ENCODE measurements at regions not wholly inside any gene's neighbourhood (a gene's known extent, or its start where the extent isn't known, plus 50 kb on each side); places are given as distances from the start of the nearest gene placed in this dataset.

- DNase-seq: no peak
These were observed 149.2 kb upstream of the BTG1 start for GRCh38 chr12:92294676-92295440.

- no peak for DNase-seq
These were observed 146.4 kb upstream of the BTG1 start for GRCh38 chr12:92292016-92292415.

GRCh38 chr12:92290886-92291285 is 145.2 kb upstream of the BTG1 start:
- no peak for DNase-seq

GRCh38 chr12:92290350-92290695 is 144.7 kb upstream of the BTG1 start:
- DNase-seq: no peak

GRCh38 chr12:92289629-92290349 is 144.1 kb upstream of the BTG1 start:
- DNase-seq: no peak

- DNase-seq: no peak
These were observed 142.9 kb upstream of the BTG1 start for GRCh38 chr12:92288561-92288960.

- DNase-seq: no peak
These were observed 132.8 kb upstream of the BTG1 start for GRCh38 chr12:92278378-92278828.

GRCh38 chr12:92277795-92278194 is 132.1 kb upstream of the BTG1 start:
- no peak for DNase-seq

- no peak for DNase-seq
These were observed 130.6 kb upstream of the BTG1 start for GRCh38 chr12:92276276-92276675.

GRCh38 chr12:92275443-92276154 is 130.0 kb upstream of the BTG1 start:
- no peak for DNase-seq

GRCh38 chr12:92273076-92273475 is 127.4 kb upstream of the BTG1 start:
- DNase-seq: no peak

- no peak for DNase-seq
These were observed 126.7 kb upstream of the BTG1 start for GRCh38 chr12:92272061-92272964.

- DNase-seq: no peak
These were observed 125.7 kb upstream of the BTG1 start for GRCh38 chr12:92271341-92271740.

- DNase-seq: no peak
These were observed 124.9 kb upstream of the BTG1 start for GRCh38 chr12:92270521-92270920.

GRCh38 chr12:92268946-92269345 is 123.3 kb upstream of the BTG1 start:
- no peak for DNase-seq

- no peak for DNase-seq
These were observed 116.0 kb upstream of the BTG1 start for GRCh38 chr12:92261692-92262091.

GRCh38 chr12:92261071-92261470 is 115.4 kb upstream of the BTG1 start:
- no peak for DNase-seq

GRCh38 chr12:92259696-92260251 is 114.1 kb upstream of the BTG1 start:
- DNase-seq: no peak

- no peak for DNase-seq
These were observed 113.6 kb upstream of the BTG1 start for GRCh38 chr12:92259291-92259690.

- no peak for DNase-seq
These were observed 111.6 kb upstream of the BTG1 start for GRCh38 chr12:92257261-92257660.

GRCh38 chr12:92255741-92256140 is 110.1 kb upstream of the BTG1 start:
- DNase-seq: no peak

GRCh38 chr12:92253301-92253700 is 107.7 kb upstream of the BTG1 start:
- DNase-seq: no peak

Measured in activated CD4-positive, alpha-beta T cell treated with anti-CD3 and anti-CD28 coated beads, Interleukin-2, amount 50 U/mL, for 16 hours (primary cell).